ENCODE measurements at regions not wholly inside any gene's neighbourhood (a gene's known extent, or its start where the extent isn't known, plus 50 kb on each side); places are given as distances from the start of the nearest gene placed in this dataset.

GRCh38 chr7:86407291-86407690 is 236.4 kb upstream of the GRM3 start:
- TF ChIP-seq CTCF (IDR thresholded peaks at IDR 0.05; ENCODE audit: insufficient read depth, low read length) (no peak), REST (IDR thresholded peaks at IDR 0.05; ENCODE audit: insufficient replicate concordance, low read depth) (no peak), SPI1 (IDR thresholded peaks at IDR 0.05; ENCODE audit: borderline replicate concordance, low read depth) (no peak)

All from HL-60 (cell line).